CD4-positive, alpha-beta T cell treated with Interferon alpha-2 for 1 hour (primary cell): ENCODE measurements at regions not wholly inside any gene's neighbourhood (a gene's known extent, or its start where the extent isn't known, plus 50 kb on each side); places are given as distances from the start of the nearest gene placed in this dataset.

Experiments used
- DNase-seq, 2 donors: peaks; one replicate each; pipeline ENCODE4 v3.0.0-alpha.2; 2020 to 2022

DNA sequence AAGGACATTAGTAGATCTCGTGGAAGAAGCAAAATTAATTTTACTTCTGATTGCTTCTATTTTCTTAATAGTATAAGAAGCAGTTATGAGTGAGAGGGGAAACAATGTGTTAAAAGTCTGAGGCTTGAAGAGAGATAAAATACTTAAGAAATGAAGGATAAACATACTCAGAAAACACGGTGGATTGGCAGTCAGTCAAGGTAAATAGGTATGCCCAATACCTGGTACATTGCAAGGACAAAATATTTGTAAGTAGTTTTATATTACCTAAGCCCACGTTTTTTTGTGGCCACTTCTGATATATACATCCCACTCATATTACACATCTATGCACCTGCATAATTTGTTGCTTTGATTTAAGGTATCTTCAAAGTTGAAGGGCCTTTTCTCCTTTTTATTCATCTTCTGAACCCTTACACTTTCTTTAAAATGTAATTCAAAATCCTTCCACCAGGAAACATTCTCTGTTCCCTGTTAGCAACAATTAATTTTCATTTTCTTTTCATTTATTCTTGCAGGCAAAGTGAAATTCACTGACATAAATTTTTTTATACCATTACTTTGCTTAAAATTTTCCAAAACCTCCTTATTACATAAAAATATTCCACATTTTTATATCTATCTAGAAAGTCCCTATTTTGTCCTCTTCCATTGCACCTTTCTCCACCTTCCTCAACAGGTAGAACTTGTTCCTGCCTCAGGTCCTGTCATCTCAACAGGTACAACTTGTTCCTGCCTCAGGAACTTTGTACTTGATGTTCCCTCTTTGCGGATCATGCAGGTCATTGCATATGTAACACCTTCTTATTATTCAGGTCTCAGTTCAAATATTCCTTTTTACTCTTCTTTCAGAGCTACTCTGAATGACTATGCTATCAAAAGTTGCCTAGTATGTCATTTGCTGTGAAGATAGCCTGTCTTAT, 755.7 kb upstream of the ALCAM start:
- no peak for DNase-seq

GRCh38 chr3:104612218-104612617, 754.5 kb upstream of the ALCAM start:
- DNase-seq: no peak

GRCh38 chr3:104614564-104614963, 752.1 kb upstream of the ALCAM start:
- DNase-seq: no peak

DNA sequence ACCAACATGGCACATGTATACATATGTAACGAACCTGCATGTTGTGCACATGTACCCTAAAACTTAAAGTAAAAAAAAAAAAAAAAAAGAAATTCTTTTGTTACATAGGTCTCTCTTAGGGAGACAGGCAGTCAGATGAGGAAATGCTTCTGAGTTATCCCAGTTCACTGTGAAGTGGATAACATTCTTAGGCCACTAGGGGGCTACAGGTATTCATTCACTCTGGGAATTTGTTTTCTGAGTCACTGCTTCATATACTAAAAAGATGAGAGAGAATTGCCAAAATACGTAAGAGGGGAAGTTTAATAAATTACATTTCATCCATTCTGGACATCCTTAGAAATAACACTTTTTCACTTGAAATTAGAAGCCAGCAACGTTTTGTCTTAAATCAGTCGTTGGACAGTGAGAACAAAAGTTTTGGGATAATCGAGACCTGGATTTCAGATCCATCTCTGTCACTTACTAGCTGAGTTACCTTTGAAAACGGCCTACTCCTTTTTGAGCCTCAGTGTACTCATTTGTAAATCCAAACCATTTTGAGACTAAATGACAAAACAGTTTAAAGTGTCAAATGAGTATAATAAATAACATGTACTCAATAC, 738.4 kb upstream of the ALCAM start:
- DNase-seq: peak in 1 of 2 donors; percentile 24

DNA sequence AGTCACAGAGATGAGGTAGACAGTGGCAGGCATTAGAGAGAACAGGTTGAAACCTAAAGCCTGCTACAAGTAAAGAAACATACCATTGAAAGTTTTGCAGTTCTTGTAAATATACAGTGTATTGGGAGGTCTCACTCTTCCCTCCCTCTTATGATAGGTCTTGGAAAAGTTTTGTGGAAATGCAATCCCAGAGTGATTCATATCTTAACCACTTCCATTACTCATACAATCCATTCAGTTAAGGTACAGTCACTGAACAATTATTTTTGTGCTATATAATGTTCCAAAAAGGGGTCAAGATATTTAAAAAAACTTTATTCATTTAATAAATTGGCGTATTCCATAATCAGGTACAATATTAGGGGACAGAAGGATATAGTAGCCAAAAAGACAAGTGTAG, 737.7 kb upstream of the ALCAM start:
- no peak for DNase-seq

GRCh38 chr3:104631254-104631653, 735.5 kb upstream of the ALCAM start:
- no peak for DNase-seq

- DNase-seq: no peak
Measured at GRCh38 chr3:104632521-104632920, 734.2 kb upstream of the ALCAM start.

DNA sequence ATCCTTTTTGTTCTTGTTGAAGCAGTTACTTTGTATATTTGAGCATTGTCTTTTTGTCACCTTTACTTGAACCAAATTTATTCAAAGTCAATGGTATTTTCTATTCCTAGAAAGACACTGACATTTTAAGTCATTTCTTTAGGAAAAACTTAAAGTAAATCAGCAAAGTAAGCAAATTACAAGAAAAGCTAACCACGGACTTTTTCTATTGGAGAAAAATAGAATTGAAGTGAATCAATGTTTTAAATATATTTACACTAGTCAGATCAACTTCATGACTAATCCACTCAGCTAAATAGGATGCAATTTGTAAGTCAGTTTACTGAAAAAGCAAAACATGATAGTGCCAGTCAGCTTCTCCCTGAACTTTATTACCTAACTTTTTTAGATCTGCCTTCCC, 733.8 kb upstream of the ALCAM start:
- DNase-seq: no peak

DNA sequence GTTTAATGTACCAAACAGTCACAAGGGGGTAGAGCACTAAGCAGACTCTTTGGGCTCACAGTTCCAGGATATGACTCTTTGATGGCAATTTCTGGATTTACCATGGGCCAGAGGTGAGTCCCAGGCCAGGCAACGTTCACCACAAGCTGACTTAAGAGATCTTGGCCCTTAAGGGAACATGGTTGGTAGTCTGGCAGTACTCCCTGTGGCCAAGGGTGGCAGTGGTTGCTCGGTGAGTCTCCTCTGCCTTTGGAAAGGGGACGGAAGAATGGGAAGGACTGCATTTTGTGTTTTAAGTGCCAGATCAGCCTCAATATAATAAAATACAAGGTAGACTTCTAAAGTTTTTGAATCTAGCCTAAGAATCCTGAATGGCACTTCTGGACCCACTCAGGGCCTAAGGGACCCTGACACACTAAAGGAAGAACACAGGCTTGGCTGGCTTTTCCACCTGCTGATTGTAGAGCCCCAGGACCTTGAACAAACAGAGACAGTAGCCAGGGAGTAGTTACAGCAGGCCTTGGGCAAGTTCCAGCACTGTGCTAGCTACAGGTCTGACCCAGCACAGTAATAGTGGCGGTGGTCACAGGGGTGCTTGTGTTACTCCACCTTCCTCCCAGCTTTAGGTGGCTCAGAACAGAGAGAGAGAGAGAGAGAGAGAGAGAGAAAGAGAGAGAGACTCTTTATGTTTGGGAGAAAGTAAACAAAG, 730.7 kb upstream of the ALCAM start:
- no peak for DNase-seq

- no peak for DNase-seq
Measured at GRCh38 chr3:104642827-104643226, 723.9 kb upstream of the ALCAM start.

DNA sequence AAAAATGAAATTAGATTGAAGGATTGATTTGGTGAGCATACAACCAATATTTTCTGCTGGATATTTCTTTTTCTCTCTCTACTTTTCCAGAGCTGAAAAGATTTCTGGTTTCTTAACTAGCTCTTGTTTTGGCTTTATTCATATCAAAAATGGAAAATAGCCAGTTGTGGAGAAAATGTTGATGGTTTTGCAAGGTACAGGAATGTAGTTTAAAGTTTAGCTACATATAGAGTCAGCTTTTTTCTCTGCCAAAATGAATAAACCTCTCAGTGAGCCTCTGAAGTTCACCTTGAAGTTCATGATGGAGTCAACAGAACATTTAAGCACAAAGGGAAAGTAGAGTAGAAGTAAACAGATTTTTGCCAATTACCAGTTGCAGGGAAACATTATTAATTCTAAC, 720.5 kb upstream of the ALCAM start:
- DNase-seq: no peak

DNA sequence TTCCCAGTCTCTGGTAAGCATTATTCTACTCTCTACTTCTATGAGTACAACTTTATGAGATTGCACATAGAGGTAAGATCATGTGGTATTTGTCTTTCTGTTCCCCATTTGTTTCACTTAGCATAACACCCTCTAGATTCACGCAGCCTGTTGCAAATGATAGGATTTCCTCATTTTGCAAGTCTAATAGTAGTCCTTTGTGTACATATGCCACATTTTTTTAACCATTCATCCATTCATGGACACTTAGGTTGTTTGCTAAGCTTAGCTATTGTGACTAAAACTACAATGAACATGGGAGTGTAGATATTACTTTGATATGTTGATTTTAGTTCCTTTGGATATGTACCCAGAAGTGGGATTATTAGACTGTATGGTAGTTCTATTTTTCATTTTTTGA, 717.9 kb upstream of the ALCAM start:
- no peak for DNase-seq

- DNase-seq: no peak
Measured at GRCh38 chr3:104669083-104669482, 697.6 kb upstream of the ALCAM start.

- DNase-seq: no peak
Measured at GRCh38 chr3:104672331-104672730, 694.4 kb upstream of the ALCAM start.

DNA sequence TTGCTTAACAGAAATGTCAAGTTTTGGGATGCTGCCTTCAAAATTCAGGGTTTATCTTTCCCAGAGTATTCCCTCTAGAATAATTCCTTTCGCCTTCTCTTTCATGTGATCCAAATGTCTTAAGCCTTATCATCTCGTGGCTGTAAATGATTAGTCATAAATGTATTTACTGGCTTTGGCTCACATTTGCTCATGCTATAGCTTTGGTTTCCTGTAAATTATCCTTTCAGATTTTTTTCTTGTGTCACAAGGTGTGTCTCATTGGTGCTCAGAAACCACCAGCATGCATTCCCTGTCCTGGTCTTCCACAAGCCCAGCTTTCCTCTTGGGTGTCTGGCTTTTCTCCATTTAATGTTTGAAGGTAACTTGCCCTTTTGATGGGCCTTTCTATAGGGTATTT, 692.7 kb upstream of the ALCAM start:
- no peak for DNase-seq

GRCh38 chr3:104676241-104676640, 690.5 kb upstream of the ALCAM start:
- DNase-seq: no peak

DNA sequence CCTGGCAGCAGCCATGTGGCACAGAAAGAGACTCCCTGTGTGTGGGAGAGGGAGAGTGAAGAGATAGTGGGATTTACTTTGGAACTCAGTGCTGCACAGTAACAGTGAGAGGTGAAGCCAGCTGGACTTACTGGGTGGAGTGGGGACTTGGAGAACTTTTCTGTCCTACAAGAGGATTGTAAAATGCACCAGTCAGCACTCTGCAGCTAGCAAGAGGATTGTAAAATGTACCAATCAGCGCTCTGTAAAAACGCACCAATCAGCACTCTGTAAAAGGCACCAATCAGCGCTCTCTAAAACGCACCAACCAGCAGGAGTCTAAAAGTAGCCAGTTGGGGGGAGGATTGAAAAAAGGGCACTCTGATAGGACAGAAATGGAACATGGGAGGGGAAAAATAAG, 688.8 kb upstream of the ALCAM start:
- no peak for DNase-seq

- DNase-seq: no peak
Measured at GRCh38 chr3:104685492-104685891, 681.2 kb upstream of the ALCAM start.

GRCh38 chr3:104687362-104687761, 679.3 kb upstream of the ALCAM start:
- no peak for DNase-seq

DNA sequence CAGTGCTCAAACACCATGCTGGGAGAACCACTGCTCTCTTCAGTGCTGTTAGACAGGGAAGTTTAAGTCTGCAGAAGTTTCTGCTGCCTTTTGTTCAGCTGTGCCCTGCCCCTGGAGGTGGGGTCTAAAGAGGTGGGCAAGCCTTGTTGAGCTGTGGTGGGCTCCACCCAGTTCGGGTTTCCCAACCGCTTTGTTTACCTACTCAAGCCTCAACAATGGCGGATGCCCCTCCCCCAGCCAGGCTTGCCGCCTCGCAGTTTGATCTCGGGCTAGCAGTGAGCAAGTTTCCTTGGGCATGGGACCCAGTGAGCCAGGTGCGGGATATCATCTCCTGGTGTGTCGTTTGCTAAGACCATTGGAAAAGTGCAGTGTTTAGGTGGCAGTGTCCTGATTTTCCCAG, 670.2 kb upstream of the ALCAM start:
- no peak for DNase-seq

DNA sequence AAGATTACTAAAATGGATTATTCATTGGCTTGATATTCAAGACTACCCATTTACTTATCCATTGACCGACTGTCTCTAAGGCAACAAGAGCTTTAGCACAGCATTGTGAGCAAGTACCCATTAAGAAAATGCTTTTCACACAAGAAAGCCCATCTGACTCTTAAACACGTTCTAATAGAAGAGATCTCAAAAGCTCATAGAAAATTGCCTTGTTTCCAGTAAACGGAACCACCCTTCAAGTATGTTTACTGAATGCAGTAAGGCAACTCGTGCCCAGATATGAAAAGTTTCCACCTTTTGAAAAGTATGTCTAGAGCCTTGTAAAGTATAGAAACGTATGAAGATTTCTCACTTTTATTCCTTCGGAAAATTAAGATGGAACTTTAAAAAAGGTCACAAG, 655.3 kb upstream of the ALCAM start:
- no peak for DNase-seq

DNA sequence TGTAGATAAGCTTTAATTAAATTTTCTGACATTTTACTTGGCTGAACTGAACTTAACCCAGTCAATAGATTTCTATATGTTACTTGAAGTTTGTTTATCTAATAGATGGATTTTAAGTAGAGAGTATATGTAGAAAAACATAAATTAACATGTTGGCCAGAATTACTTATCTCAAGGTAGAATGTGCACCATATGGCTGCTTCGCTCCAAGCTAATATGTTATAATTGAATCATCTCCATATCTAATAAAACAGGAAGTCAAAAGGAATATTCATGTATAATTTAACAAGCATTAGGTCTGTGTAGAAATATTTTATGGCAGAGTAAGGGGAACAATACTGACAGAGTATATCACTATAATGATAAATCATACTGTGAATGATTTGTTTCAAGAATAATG, 650.7 kb upstream of the ALCAM start:
- no peak for DNase-seq

DNA sequence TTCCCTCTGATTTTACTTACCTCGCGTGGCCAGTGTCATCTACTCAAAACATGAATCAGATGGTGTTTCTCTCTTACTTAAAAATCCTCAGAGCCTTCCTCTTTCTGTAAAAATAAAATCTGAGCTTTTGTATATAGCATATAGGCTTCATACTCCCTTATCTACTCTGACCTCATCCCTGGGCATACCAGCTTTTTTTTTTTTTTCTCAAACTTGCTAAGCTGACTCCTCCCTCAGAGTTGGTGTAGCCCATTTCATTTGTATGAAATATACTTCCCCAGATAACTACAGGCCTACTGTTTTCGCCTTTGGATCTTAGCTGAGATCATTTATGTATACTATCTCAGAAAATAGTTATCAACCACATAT, 648.9 kb upstream of the ALCAM start:
- no peak for DNase-seq

DNA sequence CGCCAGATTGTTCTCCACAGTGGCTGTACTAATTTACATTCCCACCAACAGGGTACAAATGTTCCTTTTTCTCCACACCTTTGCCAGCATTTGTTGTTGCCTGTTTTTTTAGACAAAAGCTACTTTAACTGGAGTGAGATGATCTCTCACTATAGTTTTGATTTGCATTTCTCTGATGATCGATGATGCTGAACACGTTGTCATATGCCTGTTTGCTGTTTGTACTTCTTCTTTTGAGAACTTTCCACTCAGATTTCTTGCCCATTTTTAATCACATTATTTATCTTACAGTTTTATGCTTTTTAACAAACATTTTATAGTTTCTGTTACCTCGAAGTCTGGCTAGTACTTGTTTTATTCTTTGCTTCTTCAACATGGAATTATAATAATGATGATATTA, 643.7 kb upstream of the ALCAM start:
- no peak for DNase-seq
